ENCODE measurements at regions not wholly inside any gene's neighbourhood (a gene's known extent, or its start where the extent isn't known, plus 50 kb on each side); places are given as distances from the start of the nearest gene placed in this dataset.

- TF ChIP-seq, protein P1, sequence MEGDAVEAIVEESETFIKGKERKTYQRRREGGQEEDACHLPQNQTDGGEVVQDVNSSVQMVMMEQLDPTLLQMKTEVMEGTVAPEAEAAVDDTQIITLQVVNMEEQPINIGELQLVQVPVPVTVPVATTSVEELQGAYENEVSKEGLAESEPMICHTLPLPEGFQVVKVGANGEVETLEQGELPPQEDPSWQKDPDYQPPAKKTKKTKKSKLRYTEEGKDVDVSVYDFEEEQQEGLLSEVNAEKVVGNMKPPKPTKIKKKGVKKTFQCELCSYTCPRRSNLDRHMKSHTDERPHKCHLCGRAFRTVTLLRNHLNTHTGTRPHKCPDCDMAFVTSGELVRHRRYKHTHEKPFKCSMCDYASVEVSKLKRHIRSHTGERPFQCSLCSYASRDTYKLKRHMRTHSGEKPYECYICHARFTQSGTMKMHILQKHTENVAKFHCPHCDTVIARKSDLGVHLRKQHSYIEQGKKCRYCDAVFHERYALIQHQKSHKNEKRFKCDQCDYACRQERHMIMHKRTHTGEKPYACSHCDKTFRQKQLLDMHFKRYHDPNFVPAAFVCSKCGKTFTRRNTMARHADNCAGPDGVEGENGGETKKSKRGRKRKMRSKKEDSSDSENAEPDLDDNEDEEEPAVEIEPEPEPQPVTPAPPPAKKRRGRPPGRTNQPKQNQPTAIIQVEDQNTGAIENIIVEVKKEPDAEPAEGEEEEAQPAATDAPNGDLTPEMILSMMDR (IDR thresholded peaks at IDR 0.05) = no peak
- no peak for TF ChIP-seq EZH2 (IDR thresholded peaks at IDR 0.05)
Measured at GRCh38 chr12:98325003-98325402, 190.4 kb upstream of the TMPO start.
